ENCODE measurements at regions not wholly inside any gene's neighbourhood (a gene's known extent, or its start where the extent isn't known, plus 50 kb on each side); places are given as distances from the start of the nearest gene placed in this dataset.

DNA sequence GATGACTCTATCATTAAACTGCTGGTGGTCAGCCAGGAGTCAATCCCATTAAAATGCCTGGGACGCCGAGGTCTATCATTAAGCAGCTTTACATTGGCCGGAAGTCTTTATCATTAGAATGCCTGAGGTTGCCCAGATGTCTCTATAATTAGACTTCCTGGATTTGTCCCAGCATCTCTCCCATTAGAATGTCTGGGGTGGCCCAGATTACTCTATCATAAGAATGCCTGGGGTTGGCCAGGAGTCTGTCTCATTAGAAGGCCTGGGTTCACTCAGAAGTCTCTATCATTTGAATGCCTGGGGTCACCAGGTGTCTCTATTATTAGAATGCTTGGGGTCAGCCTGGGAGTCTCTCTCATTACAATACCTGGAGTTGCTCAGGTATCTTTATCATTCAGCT is 2227.2 kb downstream of the TP53TG3F start:
- Histone ChIP-seq H3K36me3 (ENCODE audit: control insufficient read depth, insufficient read depth, low read length) (no peaks in the 10 kb centered on the region), H3K27ac (ENCODE audit: low read depth, low read length) (no peak overlapping the region), H3K27me3 (ENCODE audit: control insufficient read depth, insufficient read depth, low read length) (no peaks in the 10 kb centered on the region), H3K4me1 (ENCODE audit: control insufficient read depth, insufficient read depth, low read length) (no peaks in the 10 kb centered on the region), H3K9me3 (ENCODE audit: control insufficient read depth, insufficient read depth, low read length) (peaks cover 10% of the 10 kb centered on the region), H3K4me3 (ENCODE audit: low read depth, low read length) (no peak overlapping the region)
- WGBS (ENCODE audit: insufficient coverage) = 79% methylated on average over 3 of the region's 3 CpGs
- no peak for DNase-seq (ENCODE audit: low read depth in 4 of 6, low spot score in 6 of 6)

DNA sequence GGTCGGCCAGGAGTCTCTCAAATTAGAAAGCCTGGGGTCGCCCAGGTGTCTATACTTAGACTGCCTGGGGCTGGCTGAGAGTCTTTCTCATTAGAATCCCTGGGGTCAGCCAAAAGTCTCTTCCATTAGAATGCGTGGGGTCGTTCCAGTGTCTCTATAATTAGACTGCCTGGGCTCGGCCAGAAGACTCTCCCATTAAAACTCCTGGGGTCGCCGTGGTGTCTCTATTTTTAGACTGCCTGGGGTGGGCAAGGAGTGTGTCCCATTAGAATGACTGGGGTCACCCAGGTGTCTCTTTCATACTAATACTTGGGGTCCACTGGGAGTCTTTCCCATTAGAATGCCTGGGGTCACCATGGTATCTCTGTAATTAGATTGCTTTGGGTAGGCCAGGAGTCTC is 2227.7 kb downstream of the TP53TG3F start:
- WGBS (ENCODE audit: insufficient coverage) = 45% methylated on average over 4 of the region's 7 CpGs
- peaks cover 9% of the 10 kb centered on the region for H3K9me3 ChIP-seq (ENCODE audit: control insufficient read depth, insufficient read depth, low read length)

GRCh38 chr16:35687781-35688180 is 2228.4 kb downstream of the TP53TG3F start:
- DNase-seq (ENCODE audit: low read depth in 4 of 6, low spot score in 6 of 6) = no peak
- Histone ChIP-seq H3K27ac (ENCODE audit: low read depth, low read length) (no peak overlapping the region), H3K4me1 (ENCODE audit: control insufficient read depth, insufficient read depth, low read length) (no peaks in the 10 kb centered on the region), H3K27me3 (ENCODE audit: control insufficient read depth, insufficient read depth, low read length) (no peaks in the 10 kb centered on the region), H3K4me3 (ENCODE audit: low read depth, low read length) (no peak overlapping the region), H3K9me3 (ENCODE audit: control insufficient read depth, insufficient read depth, low read length) (peaks cover 9% of the 10 kb centered on the region), H3K36me3 (ENCODE audit: control insufficient read depth, insufficient read depth, low read length) (no peaks in the 10 kb centered on the region)
- 44% methylated on average over 2 of the region's 5 CpGs for WGBS (ENCODE audit: insufficient coverage)

More for the DNA sequence above, 2227.7 kb downstream of the TP53TG3F start:
- Histone ChIP-seq H3K36me3 (ENCODE audit: control insufficient read depth, insufficient read depth, low read length) (no peaks in the 10 kb centered on the region), H3K4me3 (ENCODE audit: low read depth, low read length) (no peak overlapping the region), H3K27me3 (ENCODE audit: control insufficient read depth, insufficient read depth, low read length) (no peaks in the 10 kb centered on the region), H3K4me1 (ENCODE audit: control insufficient read depth, insufficient read depth, low read length) (no peaks in the 10 kb centered on the region), H3K27ac (ENCODE audit: low read depth, low read length) (no peak overlapping the region)
- no peak for DNase-seq (ENCODE audit: low read depth in 4 of 6, low spot score in 6 of 6)

DNA sequence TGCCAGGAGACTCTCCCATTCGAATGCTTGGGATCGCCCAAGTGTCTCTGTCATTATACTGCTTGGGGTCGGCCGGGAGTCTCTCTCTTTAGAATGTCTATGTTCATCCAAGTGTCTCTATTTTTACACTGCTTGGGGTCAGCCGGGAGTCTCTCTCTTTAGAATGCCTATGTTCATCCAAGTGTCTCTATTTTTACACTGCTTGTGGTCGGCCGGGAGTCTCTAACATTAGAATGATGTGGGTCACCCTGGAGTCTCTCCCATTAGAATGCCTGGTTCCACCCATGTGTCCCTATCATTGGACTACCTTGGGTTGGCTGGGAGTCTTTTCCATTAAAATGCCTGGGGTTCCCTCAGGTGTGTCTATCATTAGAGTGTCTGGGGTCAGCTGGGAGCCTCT is 2230.4 kb downstream of the TP53TG3F start:
- no peaks in the 10 kb centered on the region for H3K27me3 ChIP-seq (ENCODE audit: control insufficient read depth, insufficient read depth, low read length)
- H3K9me3 ChIP-seq (ENCODE audit: control insufficient read depth, insufficient read depth, low read length) = peaks cover 4% of the 10 kb centered on the region
- no peak for DNase-seq (ENCODE audit: low read depth in 4 of 6, low spot score in 6 of 6)
- 89% methylated on average over 4 of the region's 7 CpGs for WGBS (ENCODE audit: insufficient coverage)
- H3K4me3 ChIP-seq (ENCODE audit: low read depth, low read length) = no peak overlapping the region
- H3K36me3 ChIP-seq (ENCODE audit: control insufficient read depth, insufficient read depth, low read length) = no peaks in the 10 kb centered on the region
- H3K27ac ChIP-seq (ENCODE audit: low read depth, low read length) = no peak overlapping the region
- H3K4me1 ChIP-seq (ENCODE audit: control insufficient read depth, insufficient read depth, low read length) = no peaks in the 10 kb centered on the region

DNA sequence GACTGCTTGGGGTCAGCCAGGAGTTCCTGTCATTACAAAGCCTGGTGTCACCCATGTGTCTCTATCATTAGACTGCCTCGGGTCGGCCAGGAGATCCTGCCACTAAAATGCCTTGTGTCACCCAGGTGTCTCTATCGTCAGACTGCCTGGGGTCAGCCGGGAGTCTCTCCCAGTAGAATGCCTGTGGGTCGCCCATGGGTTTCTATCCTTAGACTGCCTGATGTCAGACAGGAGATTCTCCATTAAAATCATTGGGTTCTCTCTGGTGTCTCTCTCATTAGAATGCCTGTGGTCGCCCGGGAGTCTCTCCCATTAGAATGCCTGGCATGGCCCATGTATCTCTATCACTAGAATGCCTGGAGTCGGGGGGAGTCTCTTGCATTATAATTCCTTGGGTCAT is 2231.0 kb downstream of the TP53TG3F start:
- 64% methylated on average over 6 of the region's 8 CpGs for WGBS (ENCODE audit: insufficient coverage)
- no peaks in the 10 kb centered on the region for H3K36me3 ChIP-seq (ENCODE audit: control insufficient read depth, insufficient read depth, low read length)
- H3K4me3 ChIP-seq (ENCODE audit: low read depth, low read length) = no peak overlapping the region
- no peak for DNase-seq (ENCODE audit: low read depth in 4 of 6, low spot score in 6 of 6)
- no peak overlapping the region for H3K27ac ChIP-seq (ENCODE audit: low read depth, low read length)
- H3K4me1 ChIP-seq (ENCODE audit: control insufficient read depth, insufficient read depth, low read length) = no peaks in the 10 kb centered on the region
- H3K9me3 ChIP-seq (ENCODE audit: control insufficient read depth, insufficient read depth, low read length) = peaks cover 7% of the 10 kb centered on the region
- no peaks in the 10 kb centered on the region for H3K27me3 ChIP-seq (ENCODE audit: control insufficient read depth, insufficient read depth, low read length)

DNA sequence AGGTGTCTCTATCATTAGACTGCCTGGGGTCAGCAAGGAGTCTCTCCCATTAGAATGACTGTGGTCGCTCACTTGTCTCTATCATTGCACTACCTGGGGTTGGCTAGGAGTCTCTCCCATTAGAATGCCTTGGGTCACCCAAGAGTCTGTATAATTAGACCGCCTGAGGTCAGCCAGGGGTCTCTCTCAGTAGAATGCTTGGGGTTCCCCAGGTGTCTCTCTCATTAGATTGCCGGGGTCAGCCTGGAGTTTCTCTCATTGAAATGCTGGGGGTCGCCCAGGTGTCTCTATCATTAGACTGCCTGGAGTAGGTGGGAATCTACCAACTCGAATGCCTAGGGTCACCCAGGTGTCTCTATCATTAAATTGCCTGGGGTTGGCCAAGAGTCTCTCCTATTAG is 2231.6 kb downstream of the TP53TG3F start:
- Histone ChIP-seq H3K9me3 (ENCODE audit: control insufficient read depth, insufficient read depth, low read length) (peaks cover 5% of the 10 kb centered on the region), H3K27me3 (ENCODE audit: control insufficient read depth, insufficient read depth, low read length) (no peaks in the 10 kb centered on the region)
- 57% methylated on average over 4 of the region's 5 CpGs for WGBS (ENCODE audit: insufficient coverage)

DNA sequence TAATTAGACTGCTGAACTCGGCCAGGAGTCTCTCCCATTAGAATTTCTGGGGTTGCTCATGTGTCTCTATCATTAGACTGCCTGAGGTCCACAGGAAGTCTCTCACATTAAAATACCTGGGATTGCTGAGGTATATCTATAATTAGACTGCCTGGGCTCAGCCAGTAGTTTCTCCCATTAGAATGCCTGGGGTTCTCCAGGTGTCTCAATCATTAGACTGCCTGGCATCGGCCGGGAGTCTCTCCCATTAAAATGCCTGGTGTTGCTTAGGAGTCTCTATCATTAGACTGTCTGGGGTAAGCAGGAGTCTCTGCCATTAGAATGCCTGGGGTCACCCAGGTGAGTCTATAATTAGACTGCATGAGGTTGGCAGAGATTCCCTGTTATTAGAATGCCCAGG is 2233.4 kb downstream of the TP53TG3F start:
- Histone ChIP-seq H3K4me1 (ENCODE audit: control insufficient read depth, insufficient read depth, low read length) (no peaks in the 10 kb centered on the region), H3K27me3 (ENCODE audit: control insufficient read depth, insufficient read depth, low read length) (no peaks in the 10 kb centered on the region), H3K27ac (ENCODE audit: low read depth, low read length) (no peak overlapping the region), H3K4me3 (ENCODE audit: low read depth, low read length) (no peak overlapping the region), H3K9me3 (ENCODE audit: control insufficient read depth, insufficient read depth, low read length) (peaks cover 5% of the 10 kb centered on the region), H3K36me3 (ENCODE audit: control insufficient read depth, insufficient read depth, low read length) (no peaks in the 10 kb centered on the region)
- no peak for DNase-seq (ENCODE audit: low read depth in 4 of 6, low spot score in 6 of 6)
- no CpG with 5 or more reads among the region's 3 CpGs for WGBS (ENCODE audit: insufficient coverage)

More for the DNA sequence above, 2231.6 kb downstream of the TP53TG3F start:
- Histone ChIP-seq H3K27ac (ENCODE audit: low read depth, low read length) (no peak overlapping the region), H3K4me3 (ENCODE audit: low read depth, low read length) (no peak overlapping the region), H3K36me3 (ENCODE audit: control insufficient read depth, insufficient read depth, low read length) (no peaks in the 10 kb centered on the region), H3K4me1 (ENCODE audit: control insufficient read depth, insufficient read depth, low read length) (no peaks in the 10 kb centered on the region)
- DNase-seq (ENCODE audit: low read depth in 4 of 6, low spot score in 6 of 6) = no peak

DNA sequence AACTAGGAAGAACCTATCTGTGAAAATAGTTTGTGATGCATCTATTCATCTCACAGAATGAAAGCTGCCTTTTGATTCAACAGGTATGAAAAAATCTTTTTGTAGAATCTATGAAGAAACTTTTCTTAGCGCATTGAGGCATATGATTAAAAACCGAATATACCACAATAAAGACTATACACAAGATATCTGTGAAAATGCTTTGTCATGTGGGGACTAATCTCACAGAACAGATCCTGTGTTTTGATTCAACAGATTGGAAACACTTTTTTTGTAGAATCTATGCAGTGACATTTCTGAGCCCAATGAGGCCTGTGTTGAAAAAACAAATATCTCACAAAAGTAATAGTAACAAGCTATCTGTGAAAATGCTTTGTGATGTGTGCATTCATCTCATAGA is 2247.5 kb downstream of the TP53TG3F start:
- DNase-seq (ENCODE audit: low read depth in 4 of 6, low spot score in 6 of 6) = no peak
- Histone ChIP-seq H3K27me3 (ENCODE audit: control insufficient read depth, insufficient read depth, low read length) (no peaks in the 10 kb centered on the region), H3K9me3 (ENCODE audit: control insufficient read depth, insufficient read depth, low read length) (no peaks in the 10 kb centered on the region), H3K27ac (ENCODE audit: low read depth, low read length) (no peak overlapping the region), H3K4me1 (ENCODE audit: control insufficient read depth, insufficient read depth, low read length) (no peaks in the 10 kb centered on the region), H3K4me3 (ENCODE audit: low read depth, low read length) (no peak overlapping the region), H3K36me3 (ENCODE audit: control insufficient read depth, insufficient read depth, low read length) (no peaks in the 10 kb centered on the region)
- WGBS (ENCODE audit: insufficient coverage) = no CpG with 5 or more reads among the region's 2 CpGs

GRCh38 chr16:35711435-35711834 is 2252.0 kb downstream of the TP53TG3F start:
- DNase-seq (ENCODE audit: low read depth in 4 of 6, low spot score in 6 of 6) = no peak
- H3K27ac ChIP-seq (ENCODE audit: low read depth, low read length) = no peak overlapping the region
- H3K27me3 ChIP-seq (ENCODE audit: control insufficient read depth, insufficient read depth, low read length) = no peaks in the 10 kb centered on the region
- no peaks in the 10 kb centered on the region for H3K4me1 ChIP-seq (ENCODE audit: control insufficient read depth, insufficient read depth, low read length)
- no peak overlapping the region for H3K4me3 ChIP-seq (ENCODE audit: low read depth, low read length)
- WGBS (ENCODE audit: insufficient coverage) = 72% methylated on average over 6 of the region's 6 CpGs
- H3K36me3 ChIP-seq (ENCODE audit: control insufficient read depth, insufficient read depth, low read length) = no peaks in the 10 kb centered on the region
- peaks cover 7% of the 10 kb centered on the region for H3K9me3 ChIP-seq (ENCODE audit: control insufficient read depth, insufficient read depth, low read length)

- Histone ChIP-seq H3K27me3 (ENCODE audit: control insufficient read depth, insufficient read depth, low read length) (no peaks in the 10 kb centered on the region), H3K9me3 (ENCODE audit: control insufficient read depth, insufficient read depth, low read length) (peaks cover 7% of the 10 kb centered on the region), H3K36me3 (ENCODE audit: control insufficient read depth, insufficient read depth, low read length) (no peaks in the 10 kb centered on the region), H3K27ac (ENCODE audit: low read depth, low read length) (no peak overlapping the region), H3K4me3 (ENCODE audit: low read depth, low read length) (no peak overlapping the region), H3K4me1 (ENCODE audit: control insufficient read depth, insufficient read depth, low read length) (no peaks in the 10 kb centered on the region)
- no peak for DNase-seq (ENCODE audit: low read depth in 4 of 6, low spot score in 6 of 6)
- WGBS (ENCODE audit: insufficient coverage) = 52% methylated on average over 3 of the region's 5 CpGs
Measured at GRCh38 chr16:35711958-35712357, 2252.5 kb downstream of the TP53TG3F start.

Data from spinal cord (tissue), 9 donors.